MM.1S (cell line): ENCODE measurements at regions not wholly inside any gene's neighbourhood (a gene's known extent, or its start where the extent isn't known, plus 50 kb on each side); places are given as distances from the start of the nearest gene placed in this dataset.
A peak's percentile ranks its signal among the peaks of the same experiment; 100 is the strongest.

Experiments
- DNase-seq: peaks from one replicate; pipeline ENCODE4 v3.0.0-alpha.2; 2015
- H2AFZ ChIP-seq: fragments of 300-600 bp; sonication (generic); 2 replicates; pipeline ENCODE4 v1.6.0; 2016; ENCODE audit warnings: antibody characterized with exemption, low read length
- H3F3A ChIP-seq: fragments of 300-600 bp; sonication (generic); 2 replicates; pipeline ENCODE4 v1.6.1; 2016; ENCODE audit warnings: mild to moderate bottlenecking, antibody characterized with exemption, low read length, moderate library complexity, mixed read lengths; ENCODE audit not compliant: insufficient read depth
- H3K27ac ChIP-seq: fragments of 300-600 bp; sonication (generic); 2 replicates; pipeline ENCODE4 v1.5.1; 2016; ENCODE audit warnings: mild to moderate bottlenecking, low read length
- H3K27me3 ChIP-seq: fragments of 300-600 bp; sonication (generic); replicated peaks from 2 replicates; pipeline ENCODE4 v1.6.0; 2016; ENCODE audit warnings: low read length; ENCODE audit not compliant: insufficient read depth
- H3K36me3 ChIP-seq: fragments of 300-600 bp; sonication (generic); replicated peaks from 2 replicates; pipeline ENCODE4 v1.6.1; 2016; ENCODE audit warnings: mild to moderate bottlenecking, low read length, mixed read lengths; ENCODE audit not compliant: insufficient read depth
- H3K4me1 ChIP-seq: fragments of 300-600 bp; sonication (generic); 2 replicates; pipeline ENCODE4 v1.6.1; 2016; ENCODE audit warnings: low read length, mixed read lengths
- H3K4me2 ChIP-seq: fragments of 300-600 bp; sonication (generic); 2 replicates; pipeline ENCODE4 v1.6.0; 2016; ENCODE audit warnings: low read depth, low read length
- H3K4me3 ChIP-seq: fragments of 300-600 bp; sonication (generic); 2 replicates; pipeline ENCODE4 v1.5.1; 2016; ENCODE audit warnings: low read length, mixed read lengths
- H3K79me2 ChIP-seq: fragments of 300-600 bp; sonication (generic); 2 replicates; pipeline ENCODE4 v1.6.1; 2016; ENCODE audit warnings: mixed run types, low read length, mixed read lengths
- H3K9ac ChIP-seq: fragments of 300-600 bp; sonication (generic); 2 replicates; pipeline ENCODE4 v1.6.1; 2016; ENCODE audit warnings: low read length, mixed read lengths
- H3K9me2 ChIP-seq: fragments of 300-600 bp; sonication (generic); replicated peaks from 2 replicates; pipeline ENCODE4 v1.6.1; 2016; ENCODE audit warnings: mild to moderate bottlenecking, low read length, mixed read lengths; ENCODE audit not compliant: insufficient read depth
- H3K9me3 ChIP-seq: fragments of 300-600 bp; sonication (generic); replicated peaks from 2 replicates; pipeline ENCODE4 v1.6.1; 2016; ENCODE audit warnings: mild to moderate bottlenecking, low read length, mixed read lengths; ENCODE audit not compliant: insufficient read depth
- H4K20me1 ChIP-seq: fragments of 300-600 bp; sonication (generic); 2 replicates; pipeline ENCODE4 v1.6.1; 2016; ENCODE audit warnings: mild to moderate bottlenecking, low read length, moderate library complexity, mixed read lengths; ENCODE audit not compliant: insufficient read depth
- CTCF ChIP-seq: fragments of 300-600 bp; sonication (generic); IDR thresholded peaks from 2 replicates; pipeline ENCODE4 v1.5.1; 2016; ENCODE audit warnings: antibody characterized with exemption, low read length, mixed read lengths
- EZH2 ChIP-seq: fragments of 300-600 bp; sonication (generic); optimal IDR thresholded peaks from 2 replicates; pipeline ENCODE3; 2017; ENCODE audit warnings: low read depth, mild to moderate bottlenecking, antibody characterized with exemption, low read length, mixed read lengths
- EZH2phosphoT487 ChIP-seq: fragments of 300-600 bp; sonication (generic); IDR thresholded peaks from 2 replicates; pipeline ENCODE4 v1.6.1; 2018; ENCODE audit warnings: antibody characterized with exemption, low read length

- TF ChIP-seq EZH2, result no peak
- no peak for TF ChIP-seq CTCF
- TF ChIP-seq EZH2phosphoT487, result no peak
- no peaks in the 10 kb centered on the region for H3K9me2 ChIP-seq
- H3K79me2 ChIP-seq, result no peaks in the 10 kb centered on the region
- no peaks in the 10 kb centered on the region for H4K20me1 ChIP-seq
- H3F3A ChIP-seq, result no peaks in the 10 kb centered on the region
- no peak overlapping the region for H3K4me2 ChIP-seq
- H3K4me3 ChIP-seq, result no peak overlapping the region
- 0 out of 2 replicates have a peak, but pooled peaks cover 5% of the 10 kb centered on the region for H3K4me1 ChIP-seq
- DNase-seq, result peak; percentile 10
- no peak overlapping the region for H3K9ac ChIP-seq
- H2AFZ ChIP-seq, result no peak overlapping the region
- H3K27ac ChIP-seq, result no peak overlapping the region
- no peaks in the 10 kb centered on the region for H3K9me3 ChIP-seq
- H3K36me3 ChIP-seq, result no peaks in the 10 kb centered on the region
- no peaks in the 10 kb centered on the region for H3K27me3 ChIP-seq
These were observed 297.1 kb downstream of the DHX35 start for GRCh38 chr20:39259010-39259803.

- Histone ChIP-seq H3K27ac (no peak overlapping the region), H3K4me1 (0 out of 2 replicates have a peak, but pooled peaks cover 5% of the 10 kb centered on the region)
- TF ChIP-seq CTCF, result no peak
- no peak for TF ChIP-seq EZH2
- no peak for TF ChIP-seq EZH2phosphoT487
These were observed 296.1 kb downstream of the DHX35 start for GRCh38 chr20:39258253-39258652.

GRCh38 chr20:39253051-39253755 lies 291.1 kb downstream of the DHX35 start:
- no peaks in the 10 kb centered on the region for H3K9me2 ChIP-seq
- H3K4me3 ChIP-seq, result no peak overlapping the region
- no peak overlapping the region for H3K9ac ChIP-seq
- no peak for DNase-seq
- H3K27ac ChIP-seq, result no peak overlapping the region
- H3K9me3 ChIP-seq, result no peaks in the 10 kb centered on the region
- no peaks in the 10 kb centered on the region for H4K20me1 ChIP-seq
- no peaks in the 10 kb centered on the region for H3F3A ChIP-seq
- H3K27me3 ChIP-seq, result no peaks in the 10 kb centered on the region
- no peaks in the 10 kb centered on the region for H3K36me3 ChIP-seq
- no peak overlapping the region for H2AFZ ChIP-seq
- TF ChIP-seq CTCF, result no peak
- TF ChIP-seq EZH2phosphoT487, result no peak
- TF ChIP-seq EZH2, result no peak
- H3K4me1 ChIP-seq, result no peaks in the 10 kb centered on the region
- H3K79me2 ChIP-seq, result no peaks in the 10 kb centered on the region
- H3K4me2 ChIP-seq, result no peak overlapping the region

More at GRCh38 chr20:39258253-39258652, 296.1 kb downstream of the DHX35 start:
- H2AFZ ChIP-seq, result no peak overlapping the region
- H3K4me2 ChIP-seq, result no peak overlapping the region
- H3K36me3 ChIP-seq, result no peaks in the 10 kb centered on the region
- H3F3A ChIP-seq, result no peaks in the 10 kb centered on the region
- H3K9me3 ChIP-seq, result no peaks in the 10 kb centered on the region
- DNase-seq, result no peak
- H3K4me3 ChIP-seq, result no peak overlapping the region
- no peaks in the 10 kb centered on the region for H4K20me1 ChIP-seq
- no peaks in the 10 kb centered on the region for H3K27me3 ChIP-seq
- H3K9ac ChIP-seq, result no peak overlapping the region
- H3K79me2 ChIP-seq, result no peaks in the 10 kb centered on the region
- no peaks in the 10 kb centered on the region for H3K9me2 ChIP-seq
